ENCODE measurements at regions not wholly inside any gene's neighbourhood (a gene's known extent, or its start where the extent isn't known, plus 50 kb on each side); places are given as distances from the start of the nearest gene placed in this dataset.

- FAIRE-seq, result no peak
Observed at GRCh38 chr1:234941321-234942011, 187.2 kb downstream of the TOMM20 start.

GRCh38 chr1:234940841-234941240, 187.8 kb downstream of the TOMM20 start:
- no peak for FAIRE-seq

More at GRCh38 chr1:234941321-234942011, 187.2 kb downstream of the TOMM20 start:
- no peak for DNase-seq (ENCODE audit: low spot score in 2 of 2)

GRCh38 chr1:234938924-234939323, 189.7 kb downstream of the TOMM20 start:
- FAIRE-seq (no peak), DNase-seq (ENCODE audit: low spot score in 2 of 2) (no peak)

More at GRCh38 chr1:234940841-234941240, 187.8 kb downstream of the TOMM20 start:
- no peak for DNase-seq (ENCODE audit: low spot score in 2 of 2)

- FAIRE-seq (no peak), DNase-seq (ENCODE audit: low spot score in 2 of 2) (no peak)
Observed at GRCh38 chr1:234938135-234938534, 190.5 kb downstream of the TOMM20 start.

- DNase-seq (ENCODE audit: low spot score in 2 of 2) (no peak), FAIRE-seq (no peak)
Observed at GRCh38 chr1:234936612-234937389, 191.8 kb downstream of the TOMM20 start.

- no peak for FAIRE-seq
Observed at GRCh38 chr1:234934611-234935033, 194.0 kb downstream of the TOMM20 start.

GRCh38 chr1:234933475-234933874, 195.2 kb downstream of the TOMM20 start:
- FAIRE-seq (no peak), DNase-seq (ENCODE audit: low spot score in 2 of 2) (no peak)

More at GRCh38 chr1:234934611-234935033, 194.0 kb downstream of the TOMM20 start:
- DNase-seq (ENCODE audit: low spot score in 2 of 2), result no peak

GRCh38 chr1:234932511-234933430, 195.9 kb downstream of the TOMM20 start:
- no peak for DNase-seq (ENCODE audit: low spot score in 2 of 2)
- no peak for FAIRE-seq

- no peak for FAIRE-seq
Observed at GRCh38 chr1:234932106-234932505, 196.5 kb downstream of the TOMM20 start.

GRCh38 chr1:234931404-234931973, 197.1 kb downstream of the TOMM20 start:
- FAIRE-seq, result no peak
- DNase-seq (ENCODE audit: low spot score in 2 of 2), result no peak

More at GRCh38 chr1:234932106-234932505, 196.5 kb downstream of the TOMM20 start:
- DNase-seq (ENCODE audit: low spot score in 2 of 2), result no peak

- no peak for FAIRE-seq
- no peak for DNase-seq (ENCODE audit: low spot score in 2 of 2)
Observed at GRCh38 chr1:234929369-234929768, 199.3 kb downstream of the TOMM20 start.

GRCh38 chr1:234928642-234929041, 200.0 kb downstream of the TOMM20 start:
- DNase-seq (ENCODE audit: low spot score in 2 of 2) (no peak), FAIRE-seq (no peak)

GRCh38 chr1:234927971-234928640, 200.5 kb downstream of the TOMM20 start:
- FAIRE-seq, result no peak
- no peak for DNase-seq (ENCODE audit: low spot score in 2 of 2)

- DNase-seq (ENCODE audit: low spot score in 2 of 2) (no peak), FAIRE-seq (no peak)
Observed at GRCh38 chr1:234927312-234927970, 201.2 kb downstream of the TOMM20 start.

- DNase-seq (ENCODE audit: low spot score in 2 of 2) (no peak), FAIRE-seq (no peak)
Observed at GRCh38 chr1:234926559-234927311, 201.9 kb downstream of the TOMM20 start.

GRCh38 chr1:234926264-234926558, 202.4 kb downstream of the TOMM20 start:
- no peak for DNase-seq (ENCODE audit: low spot score in 2 of 2)

GRCh38 chr1:234925440-234926263, 203.0 kb downstream of the TOMM20 start:
- no peak for DNase-seq (ENCODE audit: low spot score in 2 of 2)
- FAIRE-seq, result no peak

More at GRCh38 chr1:234926264-234926558, 202.4 kb downstream of the TOMM20 start:
- FAIRE-seq, result no peak
